Liver (tissue), 3 donors: ENCODE measurements at regions not wholly inside any gene's neighbourhood (a gene's known extent, or its start where the extent isn't known, plus 50 kb on each side); places are given as distances from the start of the nearest gene placed in this dataset.

Source experiments
- EGR1 ChIP-seq, 2 donors: IDR thresholded peaks; 2 replicates each; pipeline ENCODE4 v1.6.1; 2016 to 2018; ENCODE audit warnings: antibody characterized with exemption in 2 of 2, low read depth in 2 of 2
- FOXA1 ChIP-seq: IDR thresholded peaks from 2 replicates; pipeline ENCODE4 v1.6.1; 2016; ENCODE audit warnings: antibody characterized with exemption
- GABPA ChIP-seq, 2 donors: IDR thresholded peaks in 1 of 2; conservative IDR thresholded peaks in 1 of 2; 2 replicates each; pipeline ENCODE4 v1.6.1; 2016; ENCODE audit warnings: antibody characterized with exemption in 2 of 2, mild to moderate bottlenecking in 1 of 2, moderate library complexity in 1 of 2
- JUND ChIP-seq, 2 donors: IDR thresholded peaks; 2 replicates each; pipeline ENCODE4 v1.6.1; 2016; ENCODE audit warnings: antibody characterized with exemption in 2 of 2
- NR2F2 ChIP-seq: IDR thresholded peaks from 2 replicates; pipeline ENCODE4 v1.6.1; 2016; ENCODE audit warnings: antibody characterized with exemption
- RAD21 ChIP-seq, 2 donors: IDR thresholded peaks; 2 replicates each; pipeline ENCODE4 v1.6.1; 2016; ENCODE audit warnings: antibody characterized with exemption in 2 of 2, mild to moderate bottlenecking in 2 of 2
- RXRA ChIP-seq, 2 donors: IDR thresholded peaks; 2 replicates each; pipeline ENCODE4 v1.6.1; 2017 to 2018; ENCODE audit warnings: antibody characterized with exemption in 2 of 2, mild to moderate bottlenecking in 1 of 2
- SP1 ChIP-seq: IDR thresholded peaks from 2 replicates; pipeline ENCODE4 v1.6.1; 2018; ENCODE audit warnings: antibody characterized with exemption, mild to moderate bottlenecking
- TAF1 ChIP-seq: conservative IDR thresholded peaks from 2 replicates; pipeline ENCODE4 v1.6.1; 2016; ENCODE audit warnings: antibody characterized with exemption, mild to moderate bottlenecking
- TF ChIP-seq, protein P1 (sequence below): IDR thresholded peaks from 2 replicates; pipeline ENCODE4 v1.6.1; 2016; ENCODE audit warnings: antibody characterized with exemption, mild to moderate bottlenecking
- TF ChIP-seq, protein P2 (sequence below): fragments of 150-350 bp; IDR thresholded peaks from 2 replicates; pipeline ENCODE4 v1.5.1; 2017; ENCODE audit warnings: improper control_type of control experiment, low read depth, low read length; ENCODE audit not compliant: missing input control
- TF ChIP-seq, protein P3 (sequence below): IDR thresholded peaks from 2 replicates; pipeline ENCODE4 v1.6.1; 2016; ENCODE audit warnings: antibody characterized with exemption
- TF ChIP-seq, protein P4 (sequence below): IDR thresholded peaks from 2 replicates; pipeline ENCODE4 v1.6.1; 2016; ENCODE audit warnings: antibody characterized with exemption
- donor health status: healthy.
- donor health status: healthy.

DNA sequence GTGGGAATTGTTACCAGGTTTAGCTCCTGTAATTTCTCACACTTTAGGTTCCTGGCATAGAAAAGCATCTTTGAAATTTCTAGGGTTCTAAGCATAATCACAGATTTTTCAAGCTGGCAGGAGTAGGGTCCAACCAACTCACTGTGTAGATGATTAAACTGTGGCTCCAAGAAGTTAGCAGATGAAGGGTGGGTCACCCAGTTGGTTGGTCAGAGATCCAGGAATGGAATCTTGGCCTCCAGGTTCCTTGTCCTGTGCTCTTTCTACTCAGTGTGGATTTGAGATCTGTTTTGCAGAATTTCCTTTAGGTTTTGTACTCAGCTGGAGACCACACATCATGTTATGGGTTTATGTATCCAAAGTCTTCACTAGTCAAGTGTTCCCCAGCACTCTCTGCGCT is 90.3 kb upstream of the MAML3 start:
- TF ChIP-seq, protein P1, sequence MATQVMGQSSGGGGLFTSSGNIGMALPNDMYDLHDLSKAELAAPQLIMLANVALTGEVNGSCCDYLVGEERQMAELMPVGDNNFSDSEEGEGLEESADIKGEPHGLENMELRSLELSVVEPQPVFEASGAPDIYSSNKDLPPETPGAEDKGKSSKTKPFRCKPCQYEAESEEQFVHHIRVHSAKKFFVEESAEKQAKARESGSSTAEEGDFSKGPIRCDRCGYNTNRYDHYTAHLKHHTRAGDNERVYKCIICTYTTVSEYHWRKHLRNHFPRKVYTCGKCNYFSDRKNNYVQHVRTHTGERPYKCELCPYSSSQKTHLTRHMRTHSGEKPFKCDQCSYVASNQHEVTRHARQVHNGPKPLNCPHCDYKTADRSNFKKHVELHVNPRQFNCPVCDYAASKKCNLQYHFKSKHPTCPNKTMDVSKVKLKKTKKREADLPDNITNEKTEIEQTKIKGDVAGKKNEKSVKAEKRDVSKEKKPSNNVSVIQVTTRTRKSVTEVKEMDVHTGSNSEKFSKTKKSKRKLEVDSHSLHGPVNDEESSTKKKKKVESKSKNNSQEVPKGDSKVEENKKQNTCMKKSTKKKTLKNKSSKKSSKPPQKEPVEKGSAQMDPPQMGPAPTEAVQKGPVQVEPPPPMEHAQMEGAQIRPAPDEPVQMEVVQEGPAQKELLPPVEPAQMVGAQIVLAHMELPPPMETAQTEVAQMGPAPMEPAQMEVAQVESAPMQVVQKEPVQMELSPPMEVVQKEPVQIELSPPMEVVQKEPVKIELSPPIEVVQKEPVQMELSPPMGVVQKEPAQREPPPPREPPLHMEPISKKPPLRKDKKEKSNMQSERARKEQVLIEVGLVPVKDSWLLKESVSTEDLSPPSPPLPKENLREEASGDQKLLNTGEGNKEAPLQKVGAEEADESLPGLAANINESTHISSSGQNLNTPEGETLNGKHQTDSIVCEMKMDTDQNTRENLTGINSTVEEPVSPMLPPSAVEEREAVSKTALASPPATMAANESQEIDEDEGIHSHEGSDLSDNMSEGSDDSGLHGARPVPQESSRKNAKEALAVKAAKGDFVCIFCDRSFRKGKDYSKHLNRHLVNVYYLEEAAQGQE = no peak
- no peak for TF ChIP-seq SP1
- TF ChIP-seq, protein P2, sequence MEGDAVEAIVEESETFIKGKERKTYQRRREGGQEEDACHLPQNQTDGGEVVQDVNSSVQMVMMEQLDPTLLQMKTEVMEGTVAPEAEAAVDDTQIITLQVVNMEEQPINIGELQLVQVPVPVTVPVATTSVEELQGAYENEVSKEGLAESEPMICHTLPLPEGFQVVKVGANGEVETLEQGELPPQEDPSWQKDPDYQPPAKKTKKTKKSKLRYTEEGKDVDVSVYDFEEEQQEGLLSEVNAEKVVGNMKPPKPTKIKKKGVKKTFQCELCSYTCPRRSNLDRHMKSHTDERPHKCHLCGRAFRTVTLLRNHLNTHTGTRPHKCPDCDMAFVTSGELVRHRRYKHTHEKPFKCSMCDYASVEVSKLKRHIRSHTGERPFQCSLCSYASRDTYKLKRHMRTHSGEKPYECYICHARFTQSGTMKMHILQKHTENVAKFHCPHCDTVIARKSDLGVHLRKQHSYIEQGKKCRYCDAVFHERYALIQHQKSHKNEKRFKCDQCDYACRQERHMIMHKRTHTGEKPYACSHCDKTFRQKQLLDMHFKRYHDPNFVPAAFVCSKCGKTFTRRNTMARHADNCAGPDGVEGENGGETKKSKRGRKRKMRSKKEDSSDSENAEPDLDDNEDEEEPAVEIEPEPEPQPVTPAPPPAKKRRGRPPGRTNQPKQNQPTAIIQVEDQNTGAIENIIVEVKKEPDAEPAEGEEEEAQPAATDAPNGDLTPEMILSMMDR = no peak
- TF ChIP-seq NR2F2 = no peak
- TF ChIP-seq RXRA (IDR thresholded peaks at IDR 0.05) = no peak
- TF ChIP-seq, protein P3, sequence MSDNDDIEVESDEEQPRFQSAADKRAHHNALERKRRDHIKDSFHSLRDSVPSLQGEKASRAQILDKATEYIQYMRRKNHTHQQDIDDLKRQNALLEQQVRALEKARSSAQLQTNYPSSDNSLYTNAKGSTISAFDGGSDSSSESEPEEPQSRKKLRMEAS = no peak
- TF ChIP-seq, protein P4, sequence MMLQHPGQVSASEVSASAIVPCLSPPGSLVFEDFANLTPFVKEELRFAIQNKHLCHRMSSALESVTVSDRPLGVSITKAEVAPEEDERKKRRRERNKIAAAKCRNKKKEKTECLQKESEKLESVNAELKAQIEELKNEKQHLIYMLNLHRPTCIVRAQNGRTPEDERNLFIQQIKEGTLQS = no peak
- TF ChIP-seq FOXA1 = no peak
- TF ChIP-seq JUND (IDR thresholded peaks at IDR 0.05) = no peak
- TF ChIP-seq RAD21 (IDR thresholded peaks at IDR 0.05) = no peak
- TF ChIP-seq GABPA (IDR thresholded peaks at IDR 0.05 in 1 of 2, conservative IDR thresholded peaks at IDR 0.05 in 1 of 2) = no peak
- no peak for TF ChIP-seq TAF1
- TF ChIP-seq EGR1 (IDR thresholded peaks at IDR 0.05; ENCODE audit: low read depth in 2 of 2) = no peak
